ENCODE measurements at regions not wholly inside any gene's neighbourhood (a gene's known extent, or its start where the extent isn't known, plus 50 kb on each side); places are given as distances from the start of the nearest gene placed in this dataset.

DNA sequence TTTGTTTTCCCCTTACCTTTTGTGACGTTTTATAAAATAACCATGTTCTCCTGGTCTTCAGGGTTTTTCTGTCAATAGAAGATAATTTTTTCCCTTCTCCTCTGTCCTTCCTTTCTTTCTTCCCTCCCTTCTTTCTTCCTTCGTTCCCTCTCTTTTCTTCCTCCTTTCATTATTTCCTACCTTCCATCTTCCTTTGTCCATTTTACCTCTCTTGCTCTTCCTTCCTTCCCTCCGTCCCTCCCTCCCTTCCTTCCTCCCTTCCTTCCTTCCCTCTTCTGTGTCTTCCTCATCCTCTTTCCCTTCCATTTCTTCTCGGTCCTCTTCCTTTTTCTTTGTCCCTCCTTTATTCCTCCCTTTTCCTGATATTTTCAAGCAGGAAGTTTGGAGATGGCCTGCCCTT is 128.2 kb downstream of the TEX36 start:
- TF ChIP-seq ZFX (IDR thresholded peaks at IDR 0.05): no peak
- TF ChIP-seq, protein P1, sequence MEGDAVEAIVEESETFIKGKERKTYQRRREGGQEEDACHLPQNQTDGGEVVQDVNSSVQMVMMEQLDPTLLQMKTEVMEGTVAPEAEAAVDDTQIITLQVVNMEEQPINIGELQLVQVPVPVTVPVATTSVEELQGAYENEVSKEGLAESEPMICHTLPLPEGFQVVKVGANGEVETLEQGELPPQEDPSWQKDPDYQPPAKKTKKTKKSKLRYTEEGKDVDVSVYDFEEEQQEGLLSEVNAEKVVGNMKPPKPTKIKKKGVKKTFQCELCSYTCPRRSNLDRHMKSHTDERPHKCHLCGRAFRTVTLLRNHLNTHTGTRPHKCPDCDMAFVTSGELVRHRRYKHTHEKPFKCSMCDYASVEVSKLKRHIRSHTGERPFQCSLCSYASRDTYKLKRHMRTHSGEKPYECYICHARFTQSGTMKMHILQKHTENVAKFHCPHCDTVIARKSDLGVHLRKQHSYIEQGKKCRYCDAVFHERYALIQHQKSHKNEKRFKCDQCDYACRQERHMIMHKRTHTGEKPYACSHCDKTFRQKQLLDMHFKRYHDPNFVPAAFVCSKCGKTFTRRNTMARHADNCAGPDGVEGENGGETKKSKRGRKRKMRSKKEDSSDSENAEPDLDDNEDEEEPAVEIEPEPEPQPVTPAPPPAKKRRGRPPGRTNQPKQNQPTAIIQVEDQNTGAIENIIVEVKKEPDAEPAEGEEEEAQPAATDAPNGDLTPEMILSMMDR (conservative IDR thresholded peaks at IDR 0.05): no peak
- H3K27ac ChIP-seq: no peak overlapping the region

DNA sequence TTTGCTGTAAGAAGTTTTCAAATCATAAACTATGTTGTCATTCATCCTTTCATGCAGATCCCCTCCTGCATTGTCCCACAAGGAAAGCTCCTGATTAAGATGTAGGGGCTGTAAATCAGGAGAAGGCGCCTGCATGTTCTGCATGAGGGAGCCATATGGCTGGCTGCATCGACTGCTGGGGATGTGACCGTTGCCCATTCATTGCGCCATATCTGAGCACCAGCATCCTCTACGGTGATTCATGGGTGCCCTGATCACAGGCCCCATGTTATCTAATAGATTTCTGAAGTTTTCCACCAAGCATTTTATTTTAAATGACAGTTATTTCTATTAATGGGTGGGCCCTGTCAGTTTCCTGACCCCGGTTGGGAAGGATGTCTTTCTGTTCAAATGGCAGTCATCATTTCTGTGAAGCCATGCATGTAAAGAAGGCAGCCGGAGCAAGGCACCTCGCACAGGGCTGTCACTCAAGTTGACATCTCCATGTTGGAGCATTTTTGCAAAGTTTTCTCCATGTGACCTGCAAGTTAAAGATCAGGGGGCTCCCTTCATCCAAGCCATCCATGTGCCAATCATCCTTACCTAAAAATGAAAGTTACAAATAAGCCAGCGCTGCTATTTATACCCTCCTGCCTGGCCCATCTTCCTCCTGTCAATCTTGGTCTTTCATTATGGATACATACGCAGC is 128.8 kb downstream of the TEX36 start:
- H3K27ac ChIP-seq: no peak overlapping the region
- TF ChIP-seq ZFX (IDR thresholded peaks at IDR 0.05): no peak
- TF ChIP-seq, protein P1 (conservative IDR thresholded peaks at IDR 0.05): no peak

DNA sequence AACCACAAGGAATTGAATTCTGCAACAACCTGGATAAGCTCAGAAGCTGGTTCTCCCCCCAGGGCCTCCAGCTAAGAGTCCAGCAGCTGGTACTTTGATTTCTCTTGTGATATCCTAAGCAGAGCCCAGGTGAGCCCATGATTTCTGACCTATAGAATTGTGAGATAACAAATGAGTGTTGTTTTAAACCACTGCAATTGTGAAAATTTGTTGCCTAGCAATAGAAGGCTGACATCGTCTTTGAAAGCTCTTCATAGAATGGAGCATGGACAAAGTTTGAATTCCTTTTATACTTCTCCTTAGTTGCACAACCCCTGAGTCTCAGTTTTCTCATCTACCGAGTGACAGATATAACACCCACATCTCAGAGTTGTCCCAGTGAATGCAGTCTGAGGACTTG is 129.9 kb downstream of the TEX36 start:
- no peak for TF ChIP-seq ZFX (IDR thresholded peaks at IDR 0.05)
- TF ChIP-seq, protein P1 (conservative IDR thresholded peaks at IDR 0.05): no peak
- no peak overlapping the region for H3K27ac ChIP-seq

DNA sequence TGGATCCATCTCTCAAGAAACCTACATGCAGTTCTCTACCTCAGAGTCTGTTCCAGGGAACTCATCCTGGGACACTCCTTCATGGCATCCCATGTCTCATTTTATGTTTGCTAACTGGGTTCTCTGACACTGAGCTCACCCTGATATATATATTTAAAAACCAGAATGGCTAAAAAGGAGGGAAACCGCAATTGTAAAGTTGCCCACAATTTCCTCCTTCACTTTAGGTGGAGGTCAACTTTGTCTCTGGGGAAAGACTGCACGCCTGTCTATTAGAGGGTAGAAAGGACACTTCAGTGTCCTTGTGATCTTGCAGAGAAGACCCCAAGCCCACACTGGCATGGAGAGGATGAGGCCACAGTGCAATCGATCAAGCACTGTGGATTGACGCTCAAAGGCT is 131.7 kb downstream of the TEX36 start:
- no peak overlapping the region for H3K27ac ChIP-seq
- no peak for TF ChIP-seq ZFX (IDR thresholded peaks at IDR 0.05)
- TF ChIP-seq, protein P1 (conservative IDR thresholded peaks at IDR 0.05): no peak

DNA sequence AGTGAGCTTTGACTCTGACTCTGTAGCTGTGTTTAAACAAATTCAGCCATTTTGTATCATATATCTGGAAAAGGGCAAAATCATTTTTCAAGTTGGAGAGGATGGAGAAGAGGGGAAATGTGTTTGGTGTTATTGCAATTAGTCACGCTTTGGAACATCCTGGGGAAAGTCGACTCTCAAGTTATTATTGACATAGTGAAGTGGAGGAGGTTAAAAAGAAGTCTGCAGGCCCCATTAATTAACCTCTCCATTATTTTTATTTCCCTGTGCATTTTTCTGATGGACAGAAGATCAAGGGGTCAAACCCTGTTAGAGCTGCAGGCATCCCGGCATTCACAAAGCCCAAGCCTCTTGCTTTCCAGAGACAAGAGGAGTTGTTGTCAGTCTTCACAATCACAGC is 132.6 kb downstream of the TEX36 start:
- TF ChIP-seq ZFX (IDR thresholded peaks at IDR 0.05): no peak
- TF ChIP-seq, protein P1 (conservative IDR thresholded peaks at IDR 0.05): no peak
- no peak overlapping the region for H3K27ac ChIP-seq

DNA sequence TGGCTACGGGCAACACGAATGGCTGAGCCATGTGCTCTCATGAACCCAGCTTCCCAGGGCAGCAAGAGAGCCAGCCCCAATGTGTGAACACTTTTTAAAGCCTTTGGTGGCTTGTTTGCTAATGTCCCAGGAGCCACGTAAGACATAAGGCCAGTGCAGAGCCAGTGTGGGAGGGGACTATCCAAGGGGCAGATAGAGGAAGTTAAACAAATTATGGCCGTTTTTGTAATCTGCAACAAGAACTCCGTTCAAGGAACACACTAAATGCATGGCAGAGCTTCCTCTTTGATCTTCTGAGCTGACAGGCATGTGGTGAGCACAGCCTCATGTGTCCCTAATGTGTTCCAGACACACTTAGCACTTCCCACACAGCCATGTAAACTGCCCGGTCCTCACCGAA is 133.3 kb downstream of the TEX36 start:
- TF ChIP-seq, protein P1 (conservative IDR thresholded peaks at IDR 0.05): no peak
- no peak for TF ChIP-seq ZFX (IDR thresholded peaks at IDR 0.05)
- H3K27ac ChIP-seq: no peak overlapping the region

DNA sequence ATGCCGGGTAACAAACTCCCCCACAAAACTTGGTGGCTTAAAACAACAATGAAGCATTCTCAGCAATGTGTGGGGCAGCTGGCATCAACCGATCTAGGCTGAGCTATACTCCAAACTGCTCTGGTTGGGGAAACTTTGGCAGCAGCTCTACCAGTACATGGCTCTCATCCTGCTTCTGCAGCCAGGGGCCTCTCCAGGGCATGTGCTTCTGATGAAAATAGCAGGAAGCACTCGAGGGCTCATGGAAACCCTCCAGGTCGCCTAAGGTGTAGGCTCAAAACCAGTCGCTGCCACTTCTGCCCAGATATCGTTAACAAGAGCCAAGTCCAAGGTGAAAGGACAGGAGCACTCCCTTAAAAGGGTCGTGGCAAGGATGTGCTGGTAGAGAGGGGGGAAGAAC is 134.1 kb downstream of the TEX36 start:
- H3K27ac ChIP-seq: no peak overlapping the region
- TF ChIP-seq, protein P1 (conservative IDR thresholded peaks at IDR 0.05): no peak
- TF ChIP-seq ZFX (IDR thresholded peaks at IDR 0.05): no peak
